Gastroesophageal sphincter (tissue), 3 donors: ENCODE measurements at regions not wholly inside any gene's neighbourhood (a gene's known extent, or its start where the extent isn't known, plus 50 kb on each side); places are given as distances from the start of the nearest gene placed in this dataset.

Source experiments
- CTCF ChIP-seq, 4 experiments: fragments of 200-600 bp in 2 of 4; fragments of 450-650 bp in 2 of 4; sonication (generic) in 1 of 4; IDR thresholded peaks; one replicate each; pipeline ENCODE4 v1.5.1; 2017 to 2019; ENCODE audit warnings: antibody characterized with exemption in 4 of 4, mild to moderate bottlenecking in 2 of 4, moderate library complexity in 2 of 4
- EP300 ChIP-seq: sonication (generic); formaldehyde crosslinking; IDR thresholded peaks from one replicate; pipeline ENCODE4 v1.6.1; 2017; ENCODE audit warnings: antibody characterized with exemption, mild to moderate bottlenecking
- POLR2A ChIP-seq, 2 donors: fragments of 450-650 bp; IDR thresholded peaks; one replicate each; pipeline ENCODE4 v1.6.1; 2017; ENCODE audit warnings: antibody characterized with exemption in 2 of 2, mild to moderate bottlenecking in 2 of 2, moderate library complexity in 1 of 2
- POLR2AphosphoS5 ChIP-seq: sonication (generic); formaldehyde crosslinking; IDR thresholded peaks from one replicate; pipeline ENCODE4 v1.6.1; 2017; ENCODE audit warnings: antibody characterized with exemption

GRCh38 chr6:1479095-1479494 lies 89.7 kb downstream of the FOXF2 start:
- TF ChIP-seq CTCF (IDR thresholded peaks at IDR 0.05) = peak in 1 of 4 experiments; percentile 18
- TF ChIP-seq EP300 = no peak
- no peak for TF ChIP-seq POLR2A (IDR thresholded peaks at IDR 0.05)
- no peak for TF ChIP-seq POLR2AphosphoS5
